Gastroesophageal sphincter (tissue), 4 donors: ENCODE measurements at regions not wholly inside any gene's neighbourhood (a gene's known extent, or its start where the extent isn't known, plus 50 kb on each side); places are given as distances from the start of the nearest gene placed in this dataset.

Experiments
- ATAC-seq: fragments of 150-250 bp; one replicate; pipeline ENCODE4 v1.9.1; 2016; ENCODE audit warnings: mild to moderate bottlenecking, moderate library complexity
- H3K27ac ChIP-seq, 4 donors: fragments of 200-600 bp; sonication (generic) in 3 of 4; 1 replicate in 3 of 4; 2 replicates in 1 of 4; pipeline ENCODE4 v1.5.1; 2016 to 2019
- H3K27me3 ChIP-seq: fragments of 200-600 bp; sonication (generic); one replicate; pipeline ENCODE4 v1.5.1; 2019
- H3K36me3 ChIP-seq, 2 donors: fragments of 200-600 bp; sonication (generic); one replicate each; pipeline ENCODE4 v1.5.1; 2019; ENCODE audit warnings: control low read depth in 1 of 2
- H3K4me1 ChIP-seq, 3 donors: fragments of 200-600 bp; sonication (generic); 1 replicate in 2 of 3; 2 replicates in 1 of 3; pipeline ENCODE4 v1.5.1; 2016 to 2019; ENCODE audit warnings: control low read depth in 2 of 3
- H3K4me3 ChIP-seq, 2 donors: fragments of 200-600 bp; sonication (generic); one replicate each; pipeline ENCODE4 v1.5.1; 2019; ENCODE audit warnings: mild to moderate bottlenecking in 1 of 2, moderate library complexity in 1 of 2
- H3K9me3 ChIP-seq, 3 donors: fragments of 200-600 bp; sonication (generic); one replicate each; pipeline ENCODE4 v1.5.1; 2017 to 2019; ENCODE audit warnings: control low read depth in 2 of 3
- CTCF ChIP-seq, 4 experiments: fragments of 200-600 bp in 2 of 4; fragments of 450-650 bp in 2 of 4; sonication (generic) in 1 of 4; IDR thresholded peaks; one replicate each; pipeline ENCODE4 v1.5.1; 2017 to 2019; ENCODE audit warnings: antibody characterized with exemption in 4 of 4, mild to moderate bottlenecking in 2 of 4, moderate library complexity in 2 of 4
- EP300 ChIP-seq: sonication (generic); formaldehyde crosslinking; IDR thresholded peaks from one replicate; pipeline ENCODE4 v1.6.1; 2017; ENCODE audit warnings: antibody characterized with exemption, mild to moderate bottlenecking
- POLR2A ChIP-seq, 2 donors: fragments of 450-650 bp; IDR thresholded peaks; one replicate each; pipeline ENCODE4 v1.6.1; 2017; ENCODE audit warnings: antibody characterized with exemption in 2 of 2, mild to moderate bottlenecking in 2 of 2, moderate library complexity in 1 of 2
- POLR2AphosphoS5 ChIP-seq: sonication (generic); formaldehyde crosslinking; IDR thresholded peaks from one replicate; pipeline ENCODE4 v1.6.1; 2017; ENCODE audit warnings: antibody characterized with exemption
- WGBS, 2 donors: methylation state at CpG; one replicate each; pipeline ENCODE4 v1.1.5; 2018; ENCODE audit warnings: low coverage in 1 of 2; 5-methylcytosine and 5-hydroxymethylcytosine counted together

GRCh38 chr10:107436568-107436967 is 272.1 kb upstream of the SORCS1 start:
- no peak for TF ChIP-seq CTCF (IDR thresholded peaks at IDR 0.05)
- TF ChIP-seq POLR2A (IDR thresholded peaks at IDR 0.05), result no peak
- no peak for TF ChIP-seq EP300
- no peak for TF ChIP-seq POLR2AphosphoS5
- 82% methylated on average over 1 of the region's 1 CpG; no CpG with 5 or more reads in 1 of the 2 donors for WGBS, 2 donors
- Histone ChIP-seq H3K27ac (no peak overlapping the region), H3K36me3 (no peaks in the 10 kb centered on the region), H3K9me3 (no peaks in the 10 kb centered on the region), H3K4me1 (no peaks in the 10 kb centered on the region), H3K4me3 (no peak overlapping the region), H3K27me3 (no peaks in the 10 kb centered on the region)
- no peak for ATAC-seq

- Histone ChIP-seq H3K9me3 (no peaks in the 10 kb centered on the region), H3K4me1 (no peaks in the 10 kb centered on the region), H3K4me3 (no peak overlapping the region), H3K27me3 (no peaks in the 10 kb centered on the region), H3K36me3 (no peaks in the 10 kb centered on the region), H3K27ac (no peak overlapping the region)
- TF ChIP-seq EP300, result no peak
- no peak for TF ChIP-seq POLR2AphosphoS5
- TF ChIP-seq POLR2A (IDR thresholded peaks at IDR 0.05), result no peak
- no peak for TF ChIP-seq CTCF (IDR thresholded peaks at IDR 0.05)
- WGBS, 2 donors, result 100% methylated on average over 2 to 4 of the region's 5 CpGs
- ATAC-seq, result no peak
Measured at GRCh38 chr10:107434854-107435253, 270.3 kb upstream of the SORCS1 start.

- Histone ChIP-seq H3K27me3 (no peaks in the 10 kb centered on the region), H3K27ac (no peak overlapping the region), H3K36me3 (no peaks in the 10 kb centered on the region), H3K9me3 (no peaks in the 10 kb centered on the region), H3K4me1 (no peaks in the 10 kb centered on the region), H3K4me3 (no peak overlapping the region)
- TF ChIP-seq POLR2A (IDR thresholded peaks at IDR 0.05) (no peak), CTCF (IDR thresholded peaks at IDR 0.05) (no peak), POLR2AphosphoS5 (no peak), EP300 (no peak)
- WGBS, 2 donors, result 90% methylated on average over 1 of the region's 1 CpG; no CpG with 5 or more reads in 1 of the 2 donors
- ATAC-seq, result no peak
Measured at GRCh38 chr10:107434201-107434600, 269.7 kb upstream of the SORCS1 start.

- TF ChIP-seq EP300 (no peak), POLR2A (IDR thresholded peaks at IDR 0.05) (no peak), POLR2AphosphoS5 (no peak), CTCF (IDR thresholded peaks at IDR 0.05) (no peak)
- Histone ChIP-seq H3K27me3 (no peaks in the 10 kb centered on the region), H3K27ac (no peak overlapping the region), H3K36me3 (no peaks in the 10 kb centered on the region), H3K4me1 (no peaks in the 10 kb centered on the region), H3K9me3 (no peaks in the 10 kb centered on the region), H3K4me3 (no peak overlapping the region)
- ATAC-seq, result no peak
- 81 to 88% methylated on average over 2 to 3 of the region's 3 CpGs for WGBS, 2 donors
Measured at GRCh38 chr10:107433605-107434004, 269.1 kb upstream of the SORCS1 start.

GRCh38 chr10:107430446-107430845 is 265.9 kb upstream of the SORCS1 start:
- no peak for ATAC-seq
- Histone ChIP-seq H3K36me3 (no peaks in the 10 kb centered on the region), H3K27me3 (no peaks in the 10 kb centered on the region), H3K27ac (no peak overlapping the region), H3K4me3 (no peak overlapping the region), H3K9me3 (no peaks in the 10 kb centered on the region), H3K4me1 (no peaks in the 10 kb centered on the region)
- TF ChIP-seq POLR2AphosphoS5, result no peak
- TF ChIP-seq EP300, result no peak
- no peak for TF ChIP-seq POLR2A (IDR thresholded peaks at IDR 0.05)
- TF ChIP-seq CTCF (IDR thresholded peaks at IDR 0.05), result no peak
- 89% methylated on average over 3 of the region's 6 CpGs; no CpG with 5 or more reads in 1 of the 2 donors for WGBS, 2 donors
